ENCODE measurements at regions not wholly inside any gene's neighbourhood (a gene's known extent, or its start where the extent isn't known, plus 50 kb on each side); places are given as distances from the start of the nearest gene placed in this dataset.

DNA sequence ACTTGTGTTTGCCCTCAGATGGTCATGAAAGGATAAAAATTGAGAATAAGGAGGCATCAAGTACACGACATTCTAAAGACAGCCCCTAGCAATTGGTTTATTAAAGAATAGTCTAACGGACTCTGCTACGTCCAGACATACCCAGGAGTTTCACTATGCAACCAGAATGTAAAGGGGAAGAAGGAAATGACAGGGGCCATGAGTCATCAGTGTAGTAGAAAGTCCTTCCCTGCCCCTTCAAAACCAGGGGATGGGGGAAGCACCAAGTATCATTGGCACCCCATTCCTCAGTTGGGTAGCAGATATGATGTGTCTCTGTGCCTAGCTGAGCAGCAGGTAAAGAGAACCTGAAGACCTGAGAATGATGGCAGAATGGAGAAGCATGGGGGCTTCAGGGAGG lies 367.4 kb downstream of the IL20RB start:
- no peaks in the 10 kb centered on the region for H3K9me3 Mint-ChIP-seq (ENCODE audit: unreplicated experiment)
- no peaks in the 10 kb centered on the region for H3K4me1 ChIP-seq (ENCODE audit: insufficient read depth, low read length)
- H3K9ac ChIP-seq (ENCODE audit: low read length), result no peak overlapping the region
- H3K36me3 Mint-ChIP-seq (ENCODE audit: low read depth, unreplicated experiment), result no peaks in the 10 kb centered on the region
- no peak overlapping the region for H3K27ac Mint-ChIP-seq (ENCODE audit: unreplicated experiment)
- H3K27me3 Mint-ChIP-seq (ENCODE audit: low read depth, unreplicated experiment), result peaks cover 2% of the 10 kb centered on the region
- no peaks in the 10 kb centered on the region for H4K20me1 ChIP-seq (ENCODE audit: insufficient read depth, low read length)
- H3K4me2 ChIP-seq (ENCODE audit: low read length), result no peak overlapping the region
- H3K9me3 ChIP-seq (ENCODE audit: insufficient read depth, low read depth, low read length), result peaks cover 3% of the 10 kb centered on the region
- DNase-seq (ENCODE audit: low read depth) (no peak), FAIRE-seq (no peak)
- no peak overlapping the region for H3K4me3 Mint-ChIP-seq (ENCODE audit: unreplicated experiment)
- H3K27ac ChIP-seq (ENCODE audit: low read depth, low read length), result no peak overlapping the region
- no peaks in the 10 kb centered on the region for H3K36me3 ChIP-seq (ENCODE audit: insufficient read depth, low read length)
- H3K79me2 ChIP-seq (ENCODE audit: insufficient read depth, low read length), result no peaks in the 10 kb centered on the region
- H3K27me3 ChIP-seq (ENCODE audit: insufficient read depth, low read length), result no peaks in the 10 kb centered on the region
- no peak overlapping the region for H3K4me3 ChIP-seq (ENCODE audit: insufficient read depth, low read depth, low read length)
- H2AFZ ChIP-seq (ENCODE audit: low read depth, low read length), result no peak overlapping the region
- peaks cover 6% of the 10 kb centered on the region for H3K4me1 Mint-ChIP-seq (ENCODE audit: low read depth, unreplicated experiment)
- TF ChIP-seq, protein P1, sequence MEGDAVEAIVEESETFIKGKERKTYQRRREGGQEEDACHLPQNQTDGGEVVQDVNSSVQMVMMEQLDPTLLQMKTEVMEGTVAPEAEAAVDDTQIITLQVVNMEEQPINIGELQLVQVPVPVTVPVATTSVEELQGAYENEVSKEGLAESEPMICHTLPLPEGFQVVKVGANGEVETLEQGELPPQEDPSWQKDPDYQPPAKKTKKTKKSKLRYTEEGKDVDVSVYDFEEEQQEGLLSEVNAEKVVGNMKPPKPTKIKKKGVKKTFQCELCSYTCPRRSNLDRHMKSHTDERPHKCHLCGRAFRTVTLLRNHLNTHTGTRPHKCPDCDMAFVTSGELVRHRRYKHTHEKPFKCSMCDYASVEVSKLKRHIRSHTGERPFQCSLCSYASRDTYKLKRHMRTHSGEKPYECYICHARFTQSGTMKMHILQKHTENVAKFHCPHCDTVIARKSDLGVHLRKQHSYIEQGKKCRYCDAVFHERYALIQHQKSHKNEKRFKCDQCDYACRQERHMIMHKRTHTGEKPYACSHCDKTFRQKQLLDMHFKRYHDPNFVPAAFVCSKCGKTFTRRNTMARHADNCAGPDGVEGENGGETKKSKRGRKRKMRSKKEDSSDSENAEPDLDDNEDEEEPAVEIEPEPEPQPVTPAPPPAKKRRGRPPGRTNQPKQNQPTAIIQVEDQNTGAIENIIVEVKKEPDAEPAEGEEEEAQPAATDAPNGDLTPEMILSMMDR (IDR thresholded peaks at IDR 0.05; ENCODE audit: insufficient read depth, low read depth, low read length), result no peak
- TF ChIP-seq EZH2 (IDR thresholded peaks at IDR 0.05; ENCODE audit: insufficient read depth, low read length), result no peak

DNA sequence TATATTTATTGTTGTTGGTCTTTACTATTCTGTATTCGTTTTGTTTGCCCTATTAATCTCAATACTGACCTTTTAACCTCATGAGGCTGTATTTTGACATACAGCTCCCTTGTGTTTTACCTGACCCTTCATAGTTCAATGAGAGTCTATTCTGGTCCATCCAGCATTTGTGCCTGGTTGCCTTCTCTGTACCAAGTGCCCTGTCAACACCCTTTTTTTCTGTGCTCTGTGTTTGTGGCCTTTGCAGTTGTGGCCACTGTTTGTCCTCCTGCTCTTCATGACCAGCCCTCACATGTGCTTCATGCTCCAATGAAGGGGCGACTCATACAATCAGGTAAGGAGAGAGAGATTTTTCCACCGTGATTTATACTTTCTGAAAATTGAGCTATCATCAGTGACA lies 368.2 kb downstream of the IL20RB start:
- Histone ChIP-seq H3K36me3 (ENCODE audit: insufficient read depth, low read length) (no peaks in the 10 kb centered on the region), H3K9ac (ENCODE audit: low read length) (no peak overlapping the region), H3K4me1 (ENCODE audit: insufficient read depth, low read length) (no peaks in the 10 kb centered on the region), H3K4me2 (ENCODE audit: low read length) (no peak overlapping the region), H3K27ac (ENCODE audit: low read depth, low read length) (no peak overlapping the region), H3K79me2 (ENCODE audit: insufficient read depth, low read length) (no peaks in the 10 kb centered on the region), H3K9me3 (ENCODE audit: insufficient read depth, low read depth, low read length) (peaks cover 3% of the 10 kb centered on the region), H3K4me3 (ENCODE audit: insufficient read depth, low read depth, low read length) (no peak overlapping the region), H4K20me1 (ENCODE audit: insufficient read depth, low read length) (no peaks in the 10 kb centered on the region), H3K27me3 (ENCODE audit: insufficient read depth, low read length) (no peaks in the 10 kb centered on the region), H2AFZ (ENCODE audit: low read depth, low read length) (no peak overlapping the region)
- peaks cover 6% of the 10 kb centered on the region for H3K4me1 Mint-ChIP-seq (ENCODE audit: low read depth, unreplicated experiment)
- H3K36me3 Mint-ChIP-seq (ENCODE audit: low read depth, unreplicated experiment), result no peaks in the 10 kb centered on the region
- DNase-seq (ENCODE audit: low read depth) (no peak), FAIRE-seq (no peak)
- no peak overlapping the region for H3K4me3 Mint-ChIP-seq (ENCODE audit: unreplicated experiment)
- H3K27ac Mint-ChIP-seq (ENCODE audit: unreplicated experiment), result no peak overlapping the region
- no peak for TF ChIP-seq EZH2 (IDR thresholded peaks at IDR 0.05; ENCODE audit: insufficient read depth, low read length)
- TF ChIP-seq, protein P1 (IDR thresholded peaks at IDR 0.05; ENCODE audit: insufficient read depth, low read depth, low read length), result no peak
- no peaks in the 10 kb centered on the region for H3K9me3 Mint-ChIP-seq (ENCODE audit: unreplicated experiment)
- H3K27me3 Mint-ChIP-seq (ENCODE audit: low read depth, unreplicated experiment), result peaks cover 2% of the 10 kb centered on the region

DNA sequence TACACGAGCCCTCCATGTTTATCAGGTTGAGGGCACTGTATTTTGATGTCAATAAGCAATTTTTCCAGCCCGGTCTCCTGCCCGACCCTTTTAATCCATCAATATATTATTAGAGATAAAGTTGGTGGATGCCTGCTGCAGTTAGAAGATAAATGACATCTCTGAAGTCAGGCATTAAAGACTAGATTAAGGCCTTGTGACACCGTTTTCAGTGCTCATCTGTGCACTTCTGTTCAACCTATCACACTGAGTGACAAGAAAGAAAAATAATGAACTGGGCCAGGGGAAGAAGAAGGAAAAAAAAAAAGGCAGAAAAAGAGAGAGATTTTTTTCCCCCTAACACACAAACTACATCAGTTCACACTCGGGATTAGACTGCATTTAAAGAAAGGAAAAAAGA lies 371.8 kb downstream of the IL20RB start:
- Mint-ChIP-seq H3K4me3 (ENCODE audit: unreplicated experiment) (no peak overlapping the region), H3K27me3 (ENCODE audit: low read depth, unreplicated experiment) (peaks cover 2% of the 10 kb centered on the region), H3K36me3 (ENCODE audit: low read depth, unreplicated experiment) (no peaks in the 10 kb centered on the region), H3K9me3 (ENCODE audit: unreplicated experiment) (no peaks in the 10 kb centered on the region), H3K4me1 (ENCODE audit: low read depth, unreplicated experiment) (peaks cover 9% of the 10 kb centered on the region), H3K27ac (ENCODE audit: unreplicated experiment) (no peak overlapping the region)
- Histone ChIP-seq H3K4me3 (ENCODE audit: insufficient read depth, low read depth, low read length) (no peak overlapping the region), H3K9ac (ENCODE audit: low read length) (no peak overlapping the region), H3K79me2 (ENCODE audit: insufficient read depth, low read length) (no peaks in the 10 kb centered on the region), H4K20me1 (ENCODE audit: insufficient read depth, low read length) (no peaks in the 10 kb centered on the region), H3K9me3 (ENCODE audit: insufficient read depth, low read depth, low read length) (peaks cover 3% of the 10 kb centered on the region), H3K4me1 (ENCODE audit: insufficient read depth, low read length) (no peaks in the 10 kb centered on the region), H2AFZ (ENCODE audit: low read depth, low read length) (no peak overlapping the region), H3K27ac (ENCODE audit: low read depth, low read length) (no peak overlapping the region), H3K27me3 (ENCODE audit: insufficient read depth, low read length) (no peaks in the 10 kb centered on the region), H3K36me3 (ENCODE audit: insufficient read depth, low read length) (no peaks in the 10 kb centered on the region), H3K4me2 (ENCODE audit: low read length) (no peak overlapping the region)
- FAIRE-seq, result no peak
- TF ChIP-seq, protein P1 (IDR thresholded peaks at IDR 0.05; ENCODE audit: insufficient read depth, low read depth, low read length), result no peak
- no peak for TF ChIP-seq EZH2 (IDR thresholded peaks at IDR 0.05; ENCODE audit: insufficient read depth, low read length)
- no peak for DNase-seq (ENCODE audit: low read depth)
